Thymus (tissue), 11 donors: ENCODE measurements at regions not wholly inside any gene's neighbourhood (a gene's known extent, or its start where the extent isn't known, plus 50 kb on each side); places are given as distances from the start of the nearest gene placed in this dataset.

Experiments used
- DNase-seq, 9 donors: peaks; one replicate each; pipeline ENCODE4 v3.0.0-alpha.2; 2013; ENCODE audit warnings: low spot score in 9 of 9, low read depth in 6 of 9, missing footprints in 1 of 9
- H3K27ac ChIP-seq, 2 donors: one replicate each; pipeline ENCODE4 v1.5.1; 2013; ENCODE audit warnings: control low read depth in 1 of 2, low read depth in 1 of 2, low read length in 1 of 2, mild to moderate bottlenecking in 1 of 2, moderate library complexity in 1 of 2
- H3K27me3 ChIP-seq, 2 donors: one replicate each; pipeline ENCODE4 v1.5.1; 2013; ENCODE audit warnings: low read length in 1 of 2; ENCODE audit not compliant: control insufficient read depth in 2 of 2, insufficient read depth in 1 of 2
- H3K36me3 ChIP-seq, 2 donors: one replicate each; pipeline ENCODE4 v1.5.1; 2013; ENCODE audit warnings: low read length in 1 of 2, mild to moderate bottlenecking in 1 of 2, moderate library complexity in 1 of 2; ENCODE audit not compliant: control insufficient read depth in 2 of 2, insufficient read depth in 2 of 2
- H3K4me1 ChIP-seq, 2 donors: one replicate each; pipeline ENCODE4 v1.5.1; 2013; ENCODE audit warnings: low read length in 2 of 2; ENCODE audit not compliant: control insufficient read depth in 2 of 2, insufficient read depth in 2 of 2
- H3K4me3 ChIP-seq, 2 donors: one replicate each; pipeline ENCODE4 v1.5.1; 2013; ENCODE audit warnings: low read length in 2 of 2, control low read depth in 1 of 2, mild to moderate bottlenecking in 1 of 2
- H3K9me3 ChIP-seq, 2 donors: one replicate each; pipeline ENCODE4 v1.5.1; 2013; ENCODE audit warnings: low read length in 1 of 2, mild to moderate bottlenecking in 1 of 2; ENCODE audit not compliant: control insufficient read depth in 2 of 2, insufficient read depth in 1 of 2
- WGBS: extraction: QIAGEN DNeasy Blood & Tissue Kit; methylation state at CpG from one replicate; pipeline ENCODE4 v1.1.7; 2013; 5-methylcytosine and 5-hydroxymethylcytosine counted together
- donor health status: healthy.

GRCh38 chr22:48607901-48608662 is 1219.6 kb downstream of the BRD1 start:
- WGBS: 63% methylated on average over 23 of the region's 23 CpGs
- Histone ChIP-seq H3K27me3 (no peaks in the 10 kb centered on the region), H3K9me3 (peaks cover 0 to 5% of the 10 kb centered on the region in 2 donors), H3K4me1 (no peaks in the 10 kb centered on the region), H3K36me3 (no peaks in the 10 kb centered on the region), H3K4me3 (no peak overlapping the region), H3K27ac (no peak overlapping the region)
- no peak for DNase-seq

DNA sequence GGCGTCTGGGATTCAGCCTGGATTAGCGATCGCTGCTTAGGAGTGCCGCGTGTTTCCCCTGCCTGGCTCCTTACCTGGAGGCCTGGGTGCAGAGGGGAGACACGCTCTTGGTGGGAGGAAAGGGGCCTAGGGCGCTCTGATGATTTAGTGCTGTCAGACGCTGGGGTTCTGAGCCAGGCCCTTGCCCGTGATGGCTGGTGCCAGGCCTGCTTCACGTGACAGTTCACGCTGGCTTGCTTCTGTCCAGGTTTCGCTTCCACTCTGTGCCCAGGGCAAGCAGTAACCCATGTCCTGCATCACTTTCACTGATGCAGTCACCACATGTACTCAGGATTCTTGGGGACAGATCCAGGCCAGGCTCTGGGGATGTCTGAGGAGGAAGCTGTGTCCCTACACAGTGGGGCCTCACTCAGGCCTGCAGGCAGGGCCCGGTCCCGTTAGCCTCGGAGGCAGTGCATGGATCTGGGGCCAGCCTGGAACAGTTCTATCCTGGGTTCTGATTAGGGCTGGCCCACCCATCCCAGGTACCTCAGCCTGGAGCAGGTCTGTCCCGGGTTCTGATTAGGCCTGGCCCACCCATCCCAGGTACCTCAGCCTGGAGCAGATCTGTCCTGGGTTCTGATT is 1220.9 kb downstream of the BRD1 start:
- no peaks in the 10 kb centered on the region for H3K27me3 ChIP-seq
- WGBS: 97% methylated on average over 16 of the region's 16 CpGs
- no peak overlapping the region for H3K4me3 ChIP-seq
- H3K4me1 ChIP-seq: no peaks in the 10 kb centered on the region
- peaks cover 0 to 5% of the 10 kb centered on the region in 2 donors for H3K9me3 ChIP-seq
- no peak for DNase-seq
- H3K36me3 ChIP-seq: no peaks in the 10 kb centered on the region
- H3K27ac ChIP-seq: no peak overlapping the region

GRCh38 chr22:48605856-48606481 is 1221.7 kb downstream of the BRD1 start:
- no peak for DNase-seq
- H3K4me1 ChIP-seq: no peaks in the 10 kb centered on the region
- H3K27me3 ChIP-seq: no peaks in the 10 kb centered on the region
- H3K36me3 ChIP-seq: no peaks in the 10 kb centered on the region
- 92% methylated on average over 13 of the region's 13 CpGs for WGBS
- no peak overlapping the region for H3K4me3 ChIP-seq
- H3K9me3 ChIP-seq: peaks cover 0 to 5% of the 10 kb centered on the region in 2 donors
- no peak overlapping the region for H3K27ac ChIP-seq

DNA sequence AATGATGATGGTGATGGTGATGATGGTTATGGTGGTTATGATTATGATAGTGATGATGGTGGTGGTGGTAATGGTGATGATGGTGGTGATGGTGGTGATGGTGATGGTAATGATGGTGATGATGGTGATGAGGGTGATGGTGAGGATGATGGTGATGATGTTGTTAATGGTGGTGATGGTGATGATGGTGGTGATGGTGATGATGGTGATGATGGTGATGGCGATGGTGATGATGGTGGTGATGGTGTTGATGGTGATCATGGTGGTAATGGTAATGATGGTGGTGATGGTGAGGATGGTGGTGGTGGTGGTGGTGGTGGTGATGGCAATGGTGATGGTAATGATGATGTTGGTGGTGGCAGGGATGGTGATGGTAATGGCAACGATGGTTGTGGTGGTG is 1222.5 kb downstream of the BRD1 start:
- no peak for DNase-seq
- no peak overlapping the region for H3K27ac ChIP-seq
- no peaks in the 10 kb centered on the region for H3K4me1 ChIP-seq
- 94% methylated on average over 2 of the region's 2 CpGs for WGBS
- H3K36me3 ChIP-seq: no peaks in the 10 kb centered on the region
- no peak overlapping the region for H3K4me3 ChIP-seq
- peaks cover 0 to 5% of the 10 kb centered on the region in 2 donors for H3K9me3 ChIP-seq
- no peaks in the 10 kb centered on the region for H3K27me3 ChIP-seq

- H3K9me3 ChIP-seq: peaks cover 0 to 14% of the 10 kb centered on the region in 2 donors
- H3K4me1 ChIP-seq: no peaks in the 10 kb centered on the region
- no peak for DNase-seq
- WGBS: 96% methylated on average over 18 of the region's 18 CpGs
- H3K27me3 ChIP-seq: no peaks in the 10 kb centered on the region
- H3K27ac ChIP-seq: no peak overlapping the region
- H3K36me3 ChIP-seq: no peaks in the 10 kb centered on the region
- H3K4me3 ChIP-seq: no peak overlapping the region
These were observed 1223.9 kb downstream of the BRD1 start for GRCh38 chr22:48603621-48604320.

DNA sequence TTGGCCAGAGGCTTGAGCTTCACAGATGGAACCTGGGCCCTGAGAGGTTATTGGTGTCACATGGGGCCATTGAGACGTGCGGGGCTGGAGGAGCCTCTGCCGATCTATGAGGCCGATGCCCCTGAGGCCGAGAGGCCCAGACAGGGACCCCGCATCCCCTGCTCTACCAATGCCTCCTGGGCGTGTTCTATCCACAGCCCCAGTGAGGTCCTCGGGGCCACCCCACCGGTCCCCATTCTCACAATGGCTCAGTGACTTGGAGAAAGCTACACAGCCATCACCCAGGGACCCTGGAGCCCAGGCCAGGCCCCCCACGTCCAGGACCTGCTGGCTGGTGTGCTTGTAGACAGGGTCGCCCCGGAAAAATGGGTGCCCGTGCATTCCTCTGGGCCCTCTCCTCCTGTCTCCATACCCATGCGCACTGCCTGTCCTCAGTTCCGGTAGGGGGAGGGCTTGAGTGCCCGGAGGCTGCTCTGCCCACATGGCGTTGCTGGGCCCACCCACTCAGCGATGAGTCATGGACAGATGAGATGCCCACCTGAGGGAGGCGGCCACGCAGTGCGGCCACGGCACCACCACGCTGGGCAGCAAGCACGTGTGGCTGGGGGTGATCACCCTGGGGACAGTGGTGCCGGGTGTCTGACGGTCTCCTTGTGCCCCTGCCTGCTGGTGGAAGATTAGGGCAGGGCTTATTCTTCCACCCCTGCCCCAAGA is 1224.7 kb downstream of the BRD1 start:
- Histone ChIP-seq H3K9me3 (peaks cover 0 to 22% of the 10 kb centered on the region in 2 donors), H3K36me3 (no peaks in the 10 kb centered on the region), H3K4me3 (no peak overlapping the region), H3K4me1 (no peaks in the 10 kb centered on the region), H3K27ac (no peak overlapping the region), H3K27me3 (no peaks in the 10 kb centered on the region)
- DNase-seq: no peak
- 94% methylated on average over 26 of the region's 26 CpGs for WGBS

GRCh38 chr22:48600681-48601080 is 1227.0 kb downstream of the BRD1 start:
- Histone ChIP-seq H3K27ac (no peak overlapping the region), H3K9me3 (peaks cover 0 to 21% of the 10 kb centered on the region in 2 donors), H3K4me1 (no peaks in the 10 kb centered on the region), H3K4me3 (no peak overlapping the region), H3K27me3 (no peaks in the 10 kb centered on the region), H3K36me3 (no peaks in the 10 kb centered on the region)
- no peak for DNase-seq
- whole genome bisulfite sequencing: 97% methylated on average over 27 of the region's 27 CpGs

GRCh38 chr22:48600171-48600570 is 1227.5 kb downstream of the BRD1 start:
- H3K36me3 ChIP-seq: no peaks in the 10 kb centered on the region
- H3K4me1 ChIP-seq: no peaks in the 10 kb centered on the region
- H3K9me3 ChIP-seq: peaks cover 0 to 21% of the 10 kb centered on the region in 2 donors
- H3K27ac ChIP-seq: no peak overlapping the region
- 96% methylated on average over 17 of the region's 17 CpGs for WGBS
- H3K4me3 ChIP-seq: no peak overlapping the region
- no peaks in the 10 kb centered on the region for H3K27me3 ChIP-seq
- no peak for DNase-seq
